Gastrocnemius medialis (tissue), 4 donors: ENCODE measurements at regions not wholly inside any gene's neighbourhood (a gene's known extent, or its start where the extent isn't known, plus 50 kb on each side); places are given as distances from the start of the nearest gene placed in this dataset.

ENCODE experiments used
- ATAC-seq, 2 donors: fragments of 150-250 bp; one replicate each; pipeline ENCODE4 v1.9.1; 2016
- DNase-seq, 2 donors: peaks; one replicate each; pipeline ENCODE4 v3.0.0-alpha.2; 2019
- H3K27ac ChIP-seq, 4 donors: fragments of 200-600 bp; sonication (generic); 1 replicate in 1 of 4; 2 replicates in 3 of 4; pipeline ENCODE4 v1.5.1; 2016 to 2018; ENCODE audit warnings: mild to moderate bottlenecking in 2 of 4, moderate library complexity in 1 of 4
- H3K27me3 ChIP-seq, 3 donors: fragments of 200-600 bp; sonication (generic) in 2 of 3; 1 replicate in 1 of 3; 2 replicates in 2 of 3; pipeline versions ENCODE4 v1.5.1 to v1.6.0; 2016 to 2019; ENCODE audit warnings: mild to moderate bottlenecking in 1 of 3, moderate library complexity in 1 of 3
- H3K36me3 ChIP-seq, 2 donors: fragments of 200-600 bp; sonication (generic) in 1 of 2; one replicate each; pipeline ENCODE4 v1.5.1; 2017 to 2018
- H3K4me1 ChIP-seq, 2 donors: fragments of 200-600 bp; sonication (generic) in 1 of 2; one replicate each; pipeline ENCODE4 v1.5.1; 2016 to 2017; ENCODE audit warnings: mild to moderate bottlenecking in 2 of 2
- H3K4me3 ChIP-seq, 4 donors: fragments of 200-600 bp; sonication (generic) in 3 of 4; 1 replicate in 1 of 4; 2 replicates in 3 of 4; pipeline ENCODE4 v1.5.1; 2016 to 2019; ENCODE audit warnings: mild to moderate bottlenecking in 2 of 4
- H3K9me3 ChIP-seq, 3 donors: fragments of 200-600 bp; sonication (generic) in 2 of 3; 1 replicate in 1 of 3; 2 replicates in 2 of 3; pipeline ENCODE4 v1.5.1; 2016 to 2019
- CTCF ChIP-seq, 5 experiments: fragments of 450-650 bp in 3 of 5; fragments of 200-600 bp in 2 of 5; sonication (generic) in 2 of 5; IDR thresholded peaks in 4 of 5; conservative IDR thresholded peaks in 1 of 5; 1 replicate in 4 of 5; 2 replicates in 1 of 5; pipeline ENCODE4 v1.5.1; 2016 to 2019; ENCODE audit warnings: antibody characterized with exemption in 5 of 5, mild to moderate bottlenecking in 3 of 5, moderate library complexity in 3 of 5
- POLR2A ChIP-seq, 2 donors: fragments of 450-650 bp; IDR thresholded peaks; one replicate each; pipeline ENCODE4 v1.6.1; 2017; ENCODE audit warnings: antibody characterized with exemption in 2 of 2, mild to moderate bottlenecking in 2 of 2, moderate library complexity in 2 of 2
- in situ Hi-C, 4 donors: fragments of 200-750 bp; cut with MboI; loops; one replicate each; pipeline versions ENCODE4 v1.15.0 to v1.8.0; 2017; ENCODE audit warnings: low sequenced_read_pairs in 4 of 4
- intact Hi-C: fragments of 100-400 bp; cut with DNase I; formaldehyde crosslinking; loops from one replicate; pipeline ENCODE4 v1.15.1; 2023; ENCODE audit warnings: low total_unique reads

- peaks cover 67 to 70% of the 10 kb centered on the region in 2 donors for H3K4me1 ChIP-seq
- intact Hi-C loops = loop anchor here (5.0 kb wide), 1 partner anchor 134 kb away; no protein-coding TSS in a partner anchor
- ATAC-seq (no peak), DNase-seq (no peak)
- no peaks in the 10 kb centered on the region for H3K27me3 ChIP-seq
- in situ Hi-C loops = loop anchor here in 1 of 4 donors (10.0 kb wide), 2 partner anchors 73 to 97 kb away; no protein-coding TSS in a partner anchor
- peak overlapping the region; percentile 1 to 17 (median 9) for H3K4me3 ChIP-seq
- TF ChIP-seq CTCF (IDR thresholded peaks at IDR 0.05 in 4 of 5, conservative IDR thresholded peaks at IDR 0.05 in 1 of 5) = no peak
- no peak for TF ChIP-seq POLR2A (IDR thresholded peaks at IDR 0.05)
- no peaks in the 10 kb centered on the region for H3K9me3 ChIP-seq
- H3K27ac ChIP-seq = peak overlapping the region; percentile 85 to 92 (median 86)
- no peaks in the 10 kb centered on the region for H3K36me3 ChIP-seq
Observed at GRCh38 chr17:77421630-77421972, 280.8 kb downstream of the SEC14L1 start.

- intact Hi-C loops = loop anchor here (2.0 to 5.0 kb wide), 2 partner anchors 49 to 135 kb away; no protein-coding TSS in a partner anchor
- DNase-seq = peak; percentile 68 to 69
- peaks cover 73 to 76% of the 10 kb centered on the region in 2 donors for H3K4me1 ChIP-seq
- no peaks in the 10 kb centered on the region for H3K36me3 ChIP-seq
- in situ Hi-C loops = loop anchor here in 1 of 4 donors (10.0 kb wide), 2 partner anchors 73 to 97 kb away; no protein-coding TSS in a partner anchor
- no peak overlapping the region for H3K4me3 ChIP-seq
- H3K27ac ChIP-seq = peak overlapping the region; percentile 85 to 92 (median 86)
- no peaks in the 10 kb centered on the region for H3K9me3 ChIP-seq
- ATAC-seq = peak in 1 of 2 donors; percentile 7
- TF ChIP-seq POLR2A (IDR thresholded peaks at IDR 0.05) (peak in 1 of 2 donors; percentile 33), CTCF (IDR thresholded peaks at IDR 0.05 in 4 of 5, conservative IDR thresholded peaks at IDR 0.05 in 1 of 5) (no peak)
- no peaks in the 10 kb centered on the region for H3K27me3 ChIP-seq
Observed at GRCh38 chr17:77422104-77422747, 281.5 kb downstream of the SEC14L1 start.

- intact Hi-C loops = loop anchor here (2.0 to 5.0 kb wide), 2 partner anchors 50 to 135 kb away; no protein-coding TSS in a partner anchor
- Histone ChIP-seq H3K27ac (peak overlapping the region; percentile 85 to 92 (median 86)), H3K27me3 (no peaks in the 10 kb centered on the region), H3K4me1 (peaks cover 78 to 81% of the 10 kb centered on the region in 2 donors), H3K4me3 (no peak overlapping the region), H3K36me3 (no peaks in the 10 kb centered on the region), H3K9me3 (no peaks in the 10 kb centered on the region)
- TF ChIP-seq CTCF (IDR thresholded peaks at IDR 0.05 in 4 of 5, conservative IDR thresholded peaks at IDR 0.05 in 1 of 5) = no peak
- TF ChIP-seq POLR2A (IDR thresholded peaks at IDR 0.05) = no peak
- DNase-seq (no peak), ATAC-seq (no peak)
- in situ Hi-C loops = loop anchor here in 1 of 4 donors (10.0 kb wide), 2 partner anchors 72 to 98 kb away; no protein-coding TSS in a partner anchor
Observed at GRCh38 chr17:77422748-77423113, 282.0 kb downstream of the SEC14L1 start.

GRCh38 chr17:77423589-77424451, 283.1 kb downstream of the SEC14L1 start:
- Histone ChIP-seq H3K27ac (peak overlapping the region; percentile 85 to 92 (median 86)), H3K4me3 (no peak overlapping the region), H3K4me1 (peaks cover 84 to 91% of the 10 kb centered on the region in 2 donors), H3K27me3 (no peaks in the 10 kb centered on the region), H3K9me3 (no peaks in the 10 kb centered on the region), H3K36me3 (no peaks in the 10 kb centered on the region)
- in situ Hi-C loops = loop anchor here in 1 of 4 donors (10.0 kb wide), 2 partner anchors 71 to 99 kb away; no protein-coding TSS in a partner anchor
- DNase-seq (peak; percentile 92 to 95), ATAC-seq (peak; percentile 72 to 76)
- TF ChIP-seq POLR2A (IDR thresholded peaks at IDR 0.05) (peak in 1 of 2 donors; percentile 40), CTCF (IDR thresholded peaks at IDR 0.05 in 4 of 5, conservative IDR thresholded peaks at IDR 0.05 in 1 of 5) (no peak)
- intact Hi-C loops = loop anchor here (2.0 to 5.0 kb wide), 3 partner anchors 51 to 137 kb away; no protein-coding TSS in a partner anchor
